Adipocyte (in vitro differentiated cells): ENCODE measurements at regions not wholly inside any gene's neighbourhood (a gene's known extent, or its start where the extent isn't known, plus 50 kb on each side); places are given as distances from the start of the nearest gene placed in this dataset.
"Not testable (repeated sequence)": the region's sequence is repeated elsewhere in the genome, so short reads cannot be mapped to it uniquely, and the experiment has no call there.

Experiments used
- DNase-seq: peaks from one replicate; pipeline ENCODE4 v3.0.0-alpha.2; 2015; ENCODE audit warnings: low read depth
- H3K27me3 ChIP-seq: replicated peaks from 2 replicates; pipeline ENCODE4 v1.7.0; 2013; ENCODE audit warnings: mild to moderate bottlenecking, low read length, moderate library complexity; ENCODE audit not compliant: control insufficient read depth, insufficient read depth
- H3K36me3 ChIP-seq: 2 replicates; pipeline ENCODE4 v1.7.0; 2013; ENCODE audit warnings: low read length, mild to moderate bottlenecking, moderate library complexity; ENCODE audit not compliant: control insufficient read depth, insufficient read depth, severe bottlenecking
- H3K4me1 ChIP-seq: 2 replicates; pipeline ENCODE4 v1.7.0; 2013; ENCODE audit warnings: mild to moderate bottlenecking, low read length, moderate library complexity; ENCODE audit not compliant: control insufficient read depth, insufficient read depth
- H3K4me3 ChIP-seq: 2 replicates; pipeline ENCODE4 v1.7.0; 2013; ENCODE audit warnings: mild to moderate bottlenecking, low read length, moderate library complexity
- H3K9ac ChIP-seq: 2 replicates; pipeline ENCODE4 v1.7.0; 2013; ENCODE audit warnings: mild to moderate bottlenecking, low read length, moderate library complexity
- H3K9me3 ChIP-seq: 2 replicates; pipeline ENCODE4 v1.7.0; 2013; ENCODE audit warnings: mild to moderate bottlenecking, low read length, moderate library complexity; ENCODE audit not compliant: control insufficient read depth

DNA sequence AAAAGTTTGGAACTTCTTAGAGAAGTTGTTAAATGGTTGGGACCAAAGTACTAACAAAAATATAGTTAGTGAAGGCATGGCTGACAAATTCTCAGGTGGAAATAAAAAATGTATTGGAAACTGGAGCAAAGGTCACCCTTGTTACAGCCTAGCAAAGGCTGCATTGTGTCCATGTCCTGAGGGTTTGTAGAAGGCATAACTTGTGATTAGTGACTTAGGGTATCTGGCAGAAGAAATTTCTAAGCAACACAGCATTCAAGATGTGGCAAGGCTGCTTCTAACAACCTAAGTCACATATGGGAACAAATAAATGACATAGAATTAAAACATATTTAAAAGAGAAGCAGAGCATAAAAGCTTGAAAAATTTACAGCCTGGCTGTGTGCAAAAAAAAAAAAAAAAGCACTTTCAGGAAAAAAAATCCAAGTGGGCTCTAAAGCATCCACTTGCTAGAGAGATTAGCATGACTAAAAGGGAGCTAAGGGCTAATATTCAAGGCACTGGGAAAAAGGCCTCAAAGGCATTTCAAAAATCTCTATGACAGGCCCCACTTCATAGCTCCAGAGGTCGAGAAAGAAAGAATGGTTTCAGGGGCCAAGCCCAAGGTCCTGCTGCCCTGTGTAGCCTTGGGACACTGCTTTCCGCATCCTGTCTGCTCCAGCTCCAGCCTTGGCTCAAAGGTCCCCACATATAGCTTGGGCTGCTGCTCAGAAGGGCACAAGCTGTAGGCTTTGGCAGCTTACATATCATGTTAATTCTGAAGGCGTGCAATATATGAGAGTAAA lies 453.2 kb upstream of the PTCHD4 start:
- Histone ChIP-seq H3K27me3 (no peaks in the 10 kb centered on the region), H3K9ac (no peak overlapping the region), H3K9me3 (no peaks in the 10 kb centered on the region), H3K4me1 (no peaks in the 10 kb centered on the region), H3K4me3 (no peak overlapping the region), H3K36me3 (no peaks in the 10 kb centered on the region)
- no peak for DNase-seq

- no peak overlapping the region for H3K4me3 ChIP-seq
- no peak for DNase-seq
- H3K9ac ChIP-seq, result no peak overlapping the region
- no peaks in the 10 kb centered on the region for H3K36me3 ChIP-seq
- no peaks in the 10 kb centered on the region for H3K27me3 ChIP-seq
- no peaks in the 10 kb centered on the region for H3K4me1 ChIP-seq
- no peaks in the 10 kb centered on the region for H3K9me3 ChIP-seq
Measured at GRCh38 chr6:48563433-48563832, 452.4 kb upstream of the PTCHD4 start.

GRCh38 chr6:48560408-48560807 lies 449.4 kb upstream of the PTCHD4 start:
- Histone ChIP-seq H3K4me1 (no peaks in the 10 kb centered on the region), H3K9ac (no peak overlapping the region), H3K9me3 (peaks cover under 1% of the 10 kb centered on the region), H3K4me3 (no peak overlapping the region), H3K27me3 (no peaks in the 10 kb centered on the region), H3K36me3 (no peaks in the 10 kb centered on the region)
- peak; percentile 54 for DNase-seq

DNA sequence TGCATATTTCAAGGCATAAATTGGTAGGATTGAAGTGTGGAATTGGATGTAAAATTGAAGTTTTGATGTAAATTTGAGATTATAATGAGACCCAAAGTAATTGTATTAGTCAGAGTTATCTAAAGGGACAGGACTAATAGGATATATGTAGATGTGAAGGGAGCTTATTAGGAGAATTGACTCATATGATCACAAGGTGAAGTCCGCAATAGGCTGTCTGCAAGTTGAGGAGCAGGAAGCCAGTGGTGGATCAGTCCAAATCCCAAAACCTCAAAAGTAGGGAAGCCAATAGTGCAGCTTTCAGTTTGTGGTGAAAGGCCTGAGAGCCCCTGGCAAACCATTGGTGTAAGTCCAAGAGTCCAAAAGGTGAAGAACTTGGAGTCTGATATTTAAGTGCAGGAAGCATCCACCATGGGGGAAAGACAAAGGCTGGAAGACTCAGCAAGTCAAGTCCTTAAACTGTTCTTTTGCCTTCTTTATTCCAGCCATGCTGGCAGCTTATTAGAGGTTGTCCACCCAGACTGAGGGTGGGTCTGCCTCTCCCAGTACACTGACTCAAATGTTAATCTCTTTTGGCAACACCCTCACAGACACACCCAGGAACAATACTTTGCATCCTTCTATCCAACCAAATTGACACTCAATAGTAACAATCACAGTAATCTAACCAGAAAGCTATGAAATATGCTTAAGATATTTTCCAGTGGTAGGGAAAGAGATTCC lies 442.6 kb upstream of the PTCHD4 start:
- no peaks in the 10 kb centered on the region for H3K36me3 ChIP-seq
- H3K9ac ChIP-seq, result no peak overlapping the region
- peaks cover 12% of the 10 kb centered on the region for H3K9me3 ChIP-seq
- H3K4me3 ChIP-seq, result no peak overlapping the region
- H3K27me3 ChIP-seq, result no peaks in the 10 kb centered on the region
- no peak for DNase-seq
- H3K4me1 ChIP-seq, result no peaks in the 10 kb centered on the region

GRCh38 chr6:48552905-48553304 lies 441.9 kb upstream of the PTCHD4 start:
- peaks cover 12% of the 10 kb centered on the region for H3K9me3 ChIP-seq
- H3K4me1 ChIP-seq, result no peaks in the 10 kb centered on the region
- H3K36me3 ChIP-seq, result no peaks in the 10 kb centered on the region
- no peak for DNase-seq
- no peak overlapping the region for H3K9ac ChIP-seq
- H3K27me3 ChIP-seq, result no peaks in the 10 kb centered on the region
- no peak overlapping the region for H3K4me3 ChIP-seq

DNA sequence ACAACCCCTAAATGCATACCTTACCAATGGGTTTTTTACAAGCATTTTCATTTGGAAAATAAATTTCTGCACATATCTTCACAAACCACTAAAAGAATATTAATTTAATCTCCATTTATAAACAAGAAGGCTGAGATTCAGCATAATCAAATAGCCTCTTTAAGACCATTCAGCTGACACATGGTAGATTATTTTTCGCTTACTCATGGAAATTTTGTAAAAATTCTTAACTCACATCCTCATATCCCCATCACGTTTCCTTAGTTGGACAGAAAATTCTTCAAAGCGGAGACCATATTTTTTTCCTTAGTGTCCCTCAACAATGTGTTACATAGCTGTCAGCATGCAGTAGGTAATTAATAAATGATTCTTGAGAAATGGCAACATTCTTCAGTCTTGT lies 439.6 kb upstream of the PTCHD4 start:
- Histone ChIP-seq H3K4me3 (no peak overlapping the region), H3K4me1 (no peaks in the 10 kb centered on the region), H3K9me3 (peaks cover 21% of the 10 kb centered on the region), H3K36me3 (no peaks in the 10 kb centered on the region), H3K9ac (no peak overlapping the region), H3K27me3 (no peaks in the 10 kb centered on the region)
- no peak for DNase-seq

DNA sequence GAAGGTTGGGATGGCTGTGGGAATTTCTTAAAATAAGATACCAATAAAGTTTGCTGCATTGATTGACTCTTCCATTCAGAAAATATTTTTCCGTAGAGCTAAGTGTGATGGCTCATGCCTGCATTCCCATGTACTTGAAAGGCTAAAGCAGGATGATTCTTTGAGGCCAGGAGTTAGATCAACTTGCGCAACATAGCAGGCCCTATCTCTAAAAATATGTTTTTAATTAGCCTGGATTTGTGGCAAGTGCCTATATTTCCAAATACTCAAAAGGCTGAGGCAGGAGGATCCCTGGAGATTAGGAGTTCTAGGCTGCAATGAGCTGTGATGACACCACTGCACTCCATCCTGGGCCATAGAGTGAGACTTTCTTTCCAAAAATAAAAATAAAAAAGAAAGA lies 431.2 kb upstream of the PTCHD4 start:
- DNase-seq, result peak; percentile 71
- Histone ChIP-seq H3K36me3 (no peaks in the 10 kb centered on the region), H3K4me3 (peak overlapping the region; percentile 42), H3K27me3 (peaks cover 15% of the 10 kb centered on the region), H3K9me3 (peaks cover 25% of the 10 kb centered on the region), H3K9ac (no peak overlapping the region), H3K4me1 (peaks cover 11% of the 10 kb centered on the region)

GRCh38 chr6:48541649-48542048 lies 430.7 kb upstream of the PTCHD4 start:
- H3K4me1 ChIP-seq, result peaks cover 11% of the 10 kb centered on the region
- peaks cover 18% of the 10 kb centered on the region for H3K27me3 ChIP-seq
- no peaks in the 10 kb centered on the region for H3K36me3 ChIP-seq
- no peak overlapping the region for H3K9ac ChIP-seq
- H3K4me3 ChIP-seq, result no peak overlapping the region
- H3K9me3 ChIP-seq, result peaks cover 20% of the 10 kb centered on the region
- peak; percentile 50 for DNase-seq

- Histone ChIP-seq H3K36me3 (no peaks in the 10 kb centered on the region), H3K4me3 (no peak overlapping the region), H3K4me1 (no peaks in the 10 kb centered on the region), H3K9me3 (peaks cover 7% of the 10 kb centered on the region), H3K27me3 (peaks cover 38% of the 10 kb centered on the region), H3K9ac (no peak overlapping the region)
- peak; percentile 26 for DNase-seq
Measured at GRCh38 chr6:48535582-48536009, 424.6 kb upstream of the PTCHD4 start.

GRCh38 chr6:48530978-48531377 lies 420.0 kb upstream of the PTCHD4 start:
- not testable (repeated sequence) for H3K4me1 ChIP-seq, H3K9me3 ChIP-seq, H3K9ac ChIP-seq, H3K4me3 ChIP-seq, DNase-seq, H3K36me3 ChIP-seq
- H3K27me3 ChIP-seq, result peaks cover 20% of the 10 kb centered on the region

DNA sequence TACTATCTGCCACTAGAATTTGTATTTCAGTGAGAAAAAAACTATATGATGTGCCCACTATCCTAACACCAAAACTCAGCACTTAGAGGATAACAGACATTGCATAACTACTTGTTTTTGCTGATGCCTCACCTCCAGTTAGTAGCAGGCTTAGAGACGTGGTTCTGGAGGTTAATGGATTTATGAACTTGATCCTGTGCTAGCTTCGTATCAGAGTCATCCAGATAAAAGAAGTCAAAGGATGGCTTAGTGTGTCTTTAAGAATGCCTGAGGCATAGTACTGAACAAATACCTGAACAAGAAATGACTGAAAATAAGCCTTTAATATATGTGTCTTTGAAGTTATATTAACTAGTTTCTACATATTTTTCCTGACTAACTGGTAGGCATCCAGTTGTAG lies 414.9 kb upstream of the PTCHD4 start:
- Histone ChIP-seq H3K27me3 (no peaks in the 10 kb centered on the region), H3K9ac (no peak overlapping the region), H3K36me3 (no peaks in the 10 kb centered on the region), H3K4me3 (no peak overlapping the region), H3K4me1 (peaks cover 5% of the 10 kb centered on the region), H3K9me3 (no peaks in the 10 kb centered on the region)
- DNase-seq, result no peak
